MM.1S (cell line): ENCODE measurements at regions not wholly inside any gene's neighbourhood (a gene's known extent, or its start where the extent isn't known, plus 50 kb on each side); places are given as distances from the start of the nearest gene placed in this dataset.

Source experiments
- CTCF ChIP-seq: fragments of 300-600 bp; sonication (generic); IDR thresholded peaks from 2 replicates; pipeline ENCODE4 v1.5.1; 2016; ENCODE audit warnings: antibody characterized with exemption, low read length, mixed read lengths
- EZH2phosphoT487 ChIP-seq: fragments of 300-600 bp; sonication (generic); IDR thresholded peaks from 2 replicates; pipeline ENCODE4 v1.6.1; 2018; ENCODE audit warnings: antibody characterized with exemption, low read length

GRCh38 chr12:114911196-114911595, 227.2 kb upstream of the TBX3 start:
- TF ChIP-seq CTCF, result no peak
- TF ChIP-seq EZH2phosphoT487, result no peak
